ENCODE measurements at regions not wholly inside any gene's neighbourhood (a gene's known extent, or its start where the extent isn't known, plus 50 kb on each side); places are given as distances from the start of the nearest gene placed in this dataset.
"Not testable (repeated sequence)": the region's sequence is repeated elsewhere in the genome, so short reads cannot be mapped to it uniquely, and the experiment has no call there.

GRCh38 chr10:9848981-9849380 is 1168.7 kb upstream of the CELF2 start:
- DNase-seq: no peak

GRCh38 chr10:9850415-9850814 is 1167.3 kb upstream of the CELF2 start:
- DNase-seq: no peak

GRCh38 chr10:9851808-9852207 is 1165.9 kb upstream of the CELF2 start:
- no peak for DNase-seq

GRCh38 chr10:9853405-9854355 is 1164.0 kb upstream of the CELF2 start:
- DNase-seq: peak; percentile 15

GRCh38 chr10:9855451-9855850 is 1162.2 kb upstream of the CELF2 start:
- DNase-seq: not testable (repeated sequence)

GRCh38 chr10:9858816-9859215 is 1158.9 kb upstream of the CELF2 start:
- DNase-seq: no peak

- no peak for DNase-seq
Observed at GRCh38 chr10:9860045-9860444, 1157.6 kb upstream of the CELF2 start.

- no peak for DNase-seq
Observed at GRCh38 chr10:9863559-9864121, 1154.0 kb upstream of the CELF2 start.

GRCh38 chr10:9868499-9868898 is 1149.2 kb upstream of the CELF2 start:
- no peak for DNase-seq

GRCh38 chr10:9869205-9869604 is 1148.5 kb upstream of the CELF2 start:
- DNase-seq: no peak

- no peak for DNase-seq
Observed at GRCh38 chr10:9869606-9870176, 1148.0 kb upstream of the CELF2 start.

GRCh38 chr10:9875353-9875752 is 1142.3 kb upstream of the CELF2 start:
- no peak for DNase-seq

- no peak for DNase-seq
Observed at GRCh38 chr10:9877978-9878377, 1139.7 kb upstream of the CELF2 start.

- no peak for DNase-seq
Observed at GRCh38 chr10:9878383-9878782, 1139.3 kb upstream of the CELF2 start.

GRCh38 chr10:9885761-9886160 is 1131.9 kb upstream of the CELF2 start:
- DNase-seq: no peak

GRCh38 chr10:9886772-9887171 is 1130.9 kb upstream of the CELF2 start:
- DNase-seq: no peak

GRCh38 chr10:9895453-9895852 is 1122.2 kb upstream of the CELF2 start:
- no peak for DNase-seq

GRCh38 chr10:9895981-9896380 is 1121.7 kb upstream of the CELF2 start:
- no peak for DNase-seq

- no peak for DNase-seq
Observed at GRCh38 chr10:9898633-9899395, 1118.9 kb upstream of the CELF2 start.

GRCh38 chr10:9900751-9901150 is 1116.9 kb upstream of the CELF2 start:
- peak; percentile 12 for DNase-seq

- no peak for DNase-seq
Observed at GRCh38 chr10:9901971-9902370, 1115.7 kb upstream of the CELF2 start.

GRCh38 chr10:9910446-9910845 is 1107.2 kb upstream of the CELF2 start:
- DNase-seq: peak; percentile 15

All from muscle of arm (tissue), 1 donor.